K562 (cell line): ENCODE measurements at regions not wholly inside any gene's neighbourhood (a gene's known extent, or its start where the extent isn't known, plus 50 kb on each side); places are given as distances from the start of the nearest gene placed in this dataset.

Experiments used
- CEBPB ChIP-seq: fragments of 450-650 bp; IDR thresholded peaks from 2 replicates; pipeline ENCODE4 v1.6.1; 2016; ENCODE audit warnings: missing genetic modification characterization, missing compliant biosample characterization
- HDAC6 ChIP-seq: IDR thresholded peaks from 2 replicates; pipeline ENCODE4 v1.6.1; 2012; ENCODE audit warnings: low read depth, mild to moderate bottlenecking, control low read depth, inconsistent platforms, low read length, moderate library complexity
- NFXL1 ChIP-seq: fragments of 450-650 bp; formaldehyde crosslinking; IDR thresholded peaks from 2 replicates; pipeline ENCODE4 v1.4.0; 2021; ENCODE audit warnings: mild to moderate bottlenecking
- POLR2B ChIP-seq: fragments of 450-650 bp; IDR thresholded peaks from 2 replicates; pipeline ENCODE4 v1.6.1; 2018; ENCODE audit warnings: low read depth; ENCODE audit not compliant: partially characterized antibody
- RFX5 ChIP-seq: IDR thresholded peaks from 2 replicates; pipeline ENCODE4 v1.6.1; 2011; ENCODE audit warnings: low read depth, mild to moderate bottlenecking, improper control_type of control experiment, low read length
- TF ChIP-seq, protein P1 (sequence below): sonication (generic); formaldehyde crosslinking; IDR thresholded peaks from 2 replicates; pipeline ENCODE4 v1.8.0; 2022; ENCODE audit warnings: mild to moderate bottlenecking, low read depth, missing genetic modification reagents
- TF ChIP-seq, protein P2 (sequence below), 3 experiments: IDR thresholded peaks in 2 of 3; conservative IDR thresholded peaks in 1 of 3; 2 replicates each; pipeline ENCODE4 v1.5.1; 2011 to 2012; ENCODE audit warnings: low read length in 3 of 3, mild to moderate bottlenecking in 3 of 3, control low read depth in 2 of 3, improper control_type of control experiment in 1 of 3, inconsistent platforms in 1 of 3, low read depth in 1 of 3, mixed read lengths in 1 of 3, moderate library complexity in 1 of 3; ENCODE audit not compliant: insufficient read depth in 2 of 3
- TF ChIP-seq, protein P3 (sequence below): fragments of 450-650 bp; formaldehyde crosslinking; IDR thresholded peaks from 2 replicates; pipeline ENCODE4 v1.4.0; 2020; ENCODE audit warnings: mild to moderate bottlenecking, mixed read lengths
- TF ChIP-seq, protein P4 (sequence below): sonication (generic); formaldehyde crosslinking; IDR thresholded peaks from 2 replicates; pipeline ENCODE4 v1.9.0; 2022; ENCODE audit warnings: mild to moderate bottlenecking, missing genetic modification reagents

DNA sequence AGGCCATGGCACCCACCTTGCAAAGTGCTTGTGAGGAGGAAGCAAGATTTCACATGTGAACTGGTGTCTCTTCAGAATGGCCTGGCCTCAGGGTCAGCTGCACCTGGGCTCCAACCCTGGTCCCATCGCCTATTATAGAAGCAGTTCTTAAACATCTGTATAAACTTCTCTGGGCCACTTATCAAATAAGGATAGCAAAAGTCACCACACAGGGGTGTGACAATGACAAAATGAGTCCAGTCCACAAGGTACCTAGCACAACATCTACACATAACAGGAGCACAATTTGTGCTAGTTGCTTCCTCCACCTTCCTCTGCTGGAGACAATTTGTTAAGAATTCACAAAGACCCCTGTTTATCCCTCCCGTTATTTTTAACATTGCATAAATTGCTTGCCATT lies 340.6 kb upstream of the ZMIZ1 start:
- TF ChIP-seq HDAC6, result no peak
- no peak for TF ChIP-seq NFXL1 (CRISPR knock-in tag)
- TF ChIP-seq, protein P1, sequence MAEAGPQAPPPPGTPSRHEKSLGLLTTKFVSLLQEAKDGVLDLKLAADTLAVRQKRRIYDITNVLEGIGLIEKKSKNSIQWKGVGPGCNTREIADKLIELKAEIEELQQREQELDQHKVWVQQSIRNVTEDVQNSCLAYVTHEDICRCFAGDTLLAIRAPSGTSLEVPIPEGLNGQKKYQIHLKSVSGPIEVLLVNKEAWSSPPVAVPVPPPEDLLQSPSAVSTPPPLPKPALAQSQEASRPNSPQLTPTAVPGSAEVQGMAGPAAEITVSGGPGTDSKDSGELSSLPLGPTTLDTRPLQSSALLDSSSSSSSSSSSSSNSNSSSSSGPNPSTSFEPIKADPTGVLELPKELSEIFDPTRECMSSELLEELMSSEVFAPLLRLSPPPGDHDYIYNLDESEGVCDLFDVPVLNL (CRISPR knock-in tag), result no peak
- TF ChIP-seq, protein P2, sequence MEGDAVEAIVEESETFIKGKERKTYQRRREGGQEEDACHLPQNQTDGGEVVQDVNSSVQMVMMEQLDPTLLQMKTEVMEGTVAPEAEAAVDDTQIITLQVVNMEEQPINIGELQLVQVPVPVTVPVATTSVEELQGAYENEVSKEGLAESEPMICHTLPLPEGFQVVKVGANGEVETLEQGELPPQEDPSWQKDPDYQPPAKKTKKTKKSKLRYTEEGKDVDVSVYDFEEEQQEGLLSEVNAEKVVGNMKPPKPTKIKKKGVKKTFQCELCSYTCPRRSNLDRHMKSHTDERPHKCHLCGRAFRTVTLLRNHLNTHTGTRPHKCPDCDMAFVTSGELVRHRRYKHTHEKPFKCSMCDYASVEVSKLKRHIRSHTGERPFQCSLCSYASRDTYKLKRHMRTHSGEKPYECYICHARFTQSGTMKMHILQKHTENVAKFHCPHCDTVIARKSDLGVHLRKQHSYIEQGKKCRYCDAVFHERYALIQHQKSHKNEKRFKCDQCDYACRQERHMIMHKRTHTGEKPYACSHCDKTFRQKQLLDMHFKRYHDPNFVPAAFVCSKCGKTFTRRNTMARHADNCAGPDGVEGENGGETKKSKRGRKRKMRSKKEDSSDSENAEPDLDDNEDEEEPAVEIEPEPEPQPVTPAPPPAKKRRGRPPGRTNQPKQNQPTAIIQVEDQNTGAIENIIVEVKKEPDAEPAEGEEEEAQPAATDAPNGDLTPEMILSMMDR (IDR thresholded peaks at IDR 0.05 in 2 of 3, conservative IDR thresholded peaks at IDR 0.05 in 1 of 3; ENCODE audit: insufficient read depth in 2 of 3, low read depth in 1 of 3, low read length in 3 of 3), result no peak
- TF ChIP-seq, protein P3, sequence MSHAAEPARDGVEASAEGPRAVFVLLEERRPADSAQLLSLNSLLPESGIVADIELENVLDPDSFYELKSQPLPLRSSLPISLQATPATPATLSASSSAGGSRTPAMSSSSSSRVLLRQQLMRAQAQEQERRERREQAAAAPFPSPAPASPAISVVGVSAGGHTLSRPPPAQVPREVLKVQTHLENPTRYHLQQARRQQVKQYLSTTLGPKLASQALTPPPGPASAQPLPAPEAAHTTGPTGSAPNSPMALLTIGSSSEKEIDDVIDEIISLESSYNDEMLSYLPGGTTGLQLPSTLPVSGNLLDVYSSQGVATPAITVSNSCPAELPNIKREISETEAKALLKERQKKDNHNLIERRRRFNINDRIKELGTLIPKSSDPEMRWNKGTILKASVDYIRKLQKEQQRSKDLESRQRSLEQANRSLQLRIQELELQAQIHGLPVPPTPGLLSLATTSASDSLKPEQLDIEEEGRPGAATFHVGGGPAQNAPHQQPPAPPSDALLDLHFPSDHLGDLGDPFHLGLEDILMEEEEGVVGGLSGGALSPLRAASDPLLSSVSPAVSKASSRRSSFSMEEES (CRISPR knock-in tag), result no peak
- TF ChIP-seq RFX5, result no peak
- TF ChIP-seq CEBPB (tag), result no peak
- no peak for TF ChIP-seq POLR2B
- TF ChIP-seq, protein P4, sequence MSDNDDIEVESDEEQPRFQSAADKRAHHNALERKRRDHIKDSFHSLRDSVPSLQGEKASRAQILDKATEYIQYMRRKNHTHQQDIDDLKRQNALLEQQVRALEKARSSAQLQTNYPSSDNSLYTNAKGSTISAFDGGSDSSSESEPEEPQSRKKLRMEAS (CRISPR knock-in tag), result no peak
